Central memory CD4-positive, alpha-beta T cell (primary cell): ENCODE measurements at regions not wholly inside any gene's neighbourhood (a gene's known extent, or its start where the extent isn't known, plus 50 kb on each side); places are given as distances from the start of the nearest gene placed in this dataset.
A peak's percentile ranks its signal among the peaks of the same experiment; 100 is the strongest.

Source experiments
- DNase-seq: peaks from one replicate; pipeline ENCODE4 v3.0.0; 2022

DNA sequence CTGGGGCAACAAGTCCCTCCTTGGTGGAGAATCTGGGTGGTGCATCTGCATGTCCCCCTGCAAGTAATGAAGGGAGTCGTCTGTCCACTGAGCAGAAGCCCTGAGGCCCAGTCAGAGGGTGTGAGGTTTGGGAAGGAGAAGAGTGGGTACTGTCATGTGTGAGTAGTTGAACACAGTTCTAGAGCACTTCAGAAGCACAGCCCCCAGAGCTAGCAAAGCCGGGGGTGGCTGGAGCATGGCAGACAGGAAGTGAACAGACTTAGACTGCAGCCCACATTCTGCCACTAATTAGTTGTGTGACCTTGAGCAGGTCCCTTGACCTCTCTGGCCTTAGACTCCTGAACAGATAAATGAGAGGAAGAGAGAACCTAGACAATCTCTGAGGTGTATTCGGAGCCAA lies 207.6 kb downstream of the UACA start:
- DNase-seq: no peak

DNA sequence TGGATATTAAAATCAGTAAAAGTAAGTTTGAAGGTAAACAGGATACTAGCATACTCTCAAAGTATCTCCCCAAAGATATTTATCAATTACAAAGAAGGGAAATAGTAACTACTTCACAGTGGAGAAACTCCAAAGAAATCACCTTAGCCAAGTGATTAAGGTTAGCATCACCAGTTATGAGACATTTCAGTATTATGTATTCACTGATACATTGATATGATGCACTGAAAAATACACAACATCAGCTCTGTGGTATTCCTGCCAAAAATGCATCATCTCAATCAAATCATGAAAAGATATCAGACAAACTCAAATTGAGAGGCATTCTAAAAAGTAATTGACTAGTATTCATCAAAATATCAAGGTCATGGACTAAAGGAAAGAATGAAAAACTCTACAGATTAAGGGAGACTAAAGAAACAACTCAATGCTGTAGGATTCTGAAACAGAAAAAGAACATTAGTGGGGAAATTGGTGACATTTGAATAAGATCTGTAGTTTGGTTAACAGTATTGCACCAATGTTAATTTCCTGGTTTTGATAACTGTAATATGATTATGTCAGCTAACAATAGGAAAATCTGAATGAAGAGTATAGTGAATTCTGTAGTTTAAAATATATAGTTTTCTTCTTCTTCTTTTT lies 215.4 kb downstream of the UACA start:
- DNase-seq: no peak

DNA sequence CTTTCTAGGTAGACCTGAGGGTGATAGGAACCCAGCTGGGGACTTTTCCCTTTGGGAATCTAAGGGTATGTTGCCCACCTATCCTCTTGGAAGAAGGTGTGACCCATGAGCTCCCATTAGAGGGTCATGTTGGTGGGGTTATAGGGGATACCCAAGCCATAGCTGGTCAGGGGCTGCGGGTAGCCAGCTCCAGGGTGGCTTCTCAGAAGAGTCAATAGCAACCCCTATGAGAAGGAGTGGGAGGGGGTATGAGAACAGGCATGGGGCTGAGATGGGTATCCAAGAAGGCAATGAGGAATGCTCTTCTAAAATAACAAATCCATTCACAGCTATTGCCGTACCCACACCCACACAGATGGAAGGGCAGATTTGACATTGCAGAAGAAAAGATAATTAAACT lies 217.8 kb downstream of the UACA start:
- DNase-seq: no peak

DNA sequence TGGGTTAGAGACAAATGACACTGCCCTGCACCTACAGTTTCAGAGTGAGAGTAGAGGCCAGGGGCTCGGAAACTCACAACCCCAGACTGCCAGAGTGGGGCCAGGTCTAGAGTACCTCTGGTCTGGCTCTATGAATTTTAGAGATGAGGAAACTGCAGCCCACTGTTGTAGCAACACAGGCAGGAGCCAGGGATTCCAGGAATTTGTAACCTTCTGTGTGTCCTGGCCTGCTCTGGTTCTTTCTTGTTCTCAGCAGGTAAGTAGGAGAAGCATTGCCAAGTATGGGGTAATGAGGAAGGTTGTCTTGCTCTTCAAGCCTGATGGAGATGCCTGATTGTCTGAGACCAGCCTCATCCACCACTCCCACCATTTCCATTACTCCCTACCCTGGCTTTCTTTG lies 221.8 kb downstream of the UACA start:
- DNase-seq: no peak

DNA sequence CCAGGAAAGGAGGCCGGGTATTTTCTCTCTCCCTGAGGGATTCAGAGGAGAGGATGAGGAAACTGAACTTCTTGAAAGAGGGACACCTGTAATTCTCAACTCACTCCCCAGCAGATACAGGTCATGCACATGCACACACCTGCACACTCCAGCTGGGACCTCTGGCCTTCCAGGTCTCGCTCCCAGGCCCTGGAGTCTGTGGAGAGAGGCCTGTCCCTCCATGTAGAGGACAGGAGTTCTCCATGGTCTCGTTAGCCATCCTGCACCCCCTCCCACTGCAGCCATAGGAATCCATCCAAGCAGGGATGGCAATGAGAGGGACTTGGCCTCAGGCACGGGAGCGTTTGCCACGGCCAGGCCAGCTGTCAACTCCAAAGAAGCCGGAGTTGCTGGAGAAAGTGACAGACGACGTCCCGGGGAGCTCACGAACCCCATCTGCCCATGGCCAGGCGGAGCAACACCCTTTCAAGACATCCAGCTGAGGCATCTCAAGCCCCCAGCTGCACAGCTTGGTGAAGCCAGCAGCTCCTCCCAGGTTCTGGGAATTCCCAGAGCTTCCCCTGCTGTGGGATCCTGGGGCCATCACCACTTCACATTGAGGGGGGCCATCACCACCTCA lies 223.3 kb downstream of the UACA start:
- DNase-seq: no peak

DNA sequence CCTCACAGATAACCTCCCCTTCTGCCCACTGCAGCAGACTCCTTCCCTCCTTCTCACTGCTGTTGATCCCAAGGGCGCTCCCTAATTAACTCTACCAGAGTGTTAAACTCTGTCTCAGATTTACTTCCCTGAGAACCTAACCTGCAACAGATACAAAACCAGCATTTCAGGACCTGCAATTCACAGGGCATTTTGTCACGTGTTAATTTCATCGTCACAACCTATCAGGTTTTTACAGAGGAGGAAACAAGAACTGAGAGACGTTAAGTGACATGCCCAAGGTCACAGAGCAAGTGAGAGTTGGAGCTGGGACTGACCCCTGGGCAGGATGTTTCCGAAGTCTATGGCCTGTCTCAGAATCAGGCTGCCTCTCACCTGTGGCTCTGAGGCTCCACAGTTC lies 223.9 kb downstream of the UACA start:
- DNase-seq: no peak

DNA sequence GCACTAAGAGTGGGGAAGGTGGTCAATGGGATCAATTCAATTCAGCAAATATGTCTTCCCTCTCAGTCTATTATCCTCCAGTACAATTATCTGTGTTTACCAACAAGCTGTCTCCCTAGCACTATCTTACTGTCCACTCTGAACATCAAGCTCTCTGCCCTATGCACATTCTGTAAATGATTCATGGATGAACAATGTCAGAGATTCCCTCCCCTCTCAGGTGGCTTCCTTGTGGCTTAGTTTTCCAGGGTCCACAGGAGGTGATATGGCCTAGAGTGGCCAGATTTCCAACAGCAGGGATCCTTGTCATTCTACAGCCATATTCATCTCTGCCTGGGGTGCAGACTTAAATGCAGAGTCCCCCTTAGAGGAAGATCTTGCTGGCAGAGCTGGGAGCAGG lies 225.1 kb downstream of the UACA start:
- no peak for DNase-seq

DNA sequence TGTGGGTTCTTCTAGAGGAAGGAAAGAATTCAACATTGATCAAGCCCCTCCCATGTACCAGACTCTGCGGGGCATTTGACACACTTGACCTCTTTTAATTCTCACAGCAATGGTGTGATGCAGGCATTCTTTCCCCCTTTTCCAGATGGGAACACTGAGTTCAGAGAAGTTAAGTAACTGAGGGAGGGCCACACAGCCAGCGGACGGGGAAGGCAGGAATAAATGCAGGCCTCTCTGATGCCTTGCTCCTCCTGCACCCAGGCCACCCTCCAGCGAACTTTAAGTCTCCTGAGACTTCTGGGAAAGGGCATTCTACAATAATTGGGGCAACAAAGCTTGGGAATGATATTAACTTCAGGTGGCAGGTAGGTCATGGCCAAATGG lies 227.4 kb downstream of the UACA start:
- no peak for DNase-seq

DNA sequence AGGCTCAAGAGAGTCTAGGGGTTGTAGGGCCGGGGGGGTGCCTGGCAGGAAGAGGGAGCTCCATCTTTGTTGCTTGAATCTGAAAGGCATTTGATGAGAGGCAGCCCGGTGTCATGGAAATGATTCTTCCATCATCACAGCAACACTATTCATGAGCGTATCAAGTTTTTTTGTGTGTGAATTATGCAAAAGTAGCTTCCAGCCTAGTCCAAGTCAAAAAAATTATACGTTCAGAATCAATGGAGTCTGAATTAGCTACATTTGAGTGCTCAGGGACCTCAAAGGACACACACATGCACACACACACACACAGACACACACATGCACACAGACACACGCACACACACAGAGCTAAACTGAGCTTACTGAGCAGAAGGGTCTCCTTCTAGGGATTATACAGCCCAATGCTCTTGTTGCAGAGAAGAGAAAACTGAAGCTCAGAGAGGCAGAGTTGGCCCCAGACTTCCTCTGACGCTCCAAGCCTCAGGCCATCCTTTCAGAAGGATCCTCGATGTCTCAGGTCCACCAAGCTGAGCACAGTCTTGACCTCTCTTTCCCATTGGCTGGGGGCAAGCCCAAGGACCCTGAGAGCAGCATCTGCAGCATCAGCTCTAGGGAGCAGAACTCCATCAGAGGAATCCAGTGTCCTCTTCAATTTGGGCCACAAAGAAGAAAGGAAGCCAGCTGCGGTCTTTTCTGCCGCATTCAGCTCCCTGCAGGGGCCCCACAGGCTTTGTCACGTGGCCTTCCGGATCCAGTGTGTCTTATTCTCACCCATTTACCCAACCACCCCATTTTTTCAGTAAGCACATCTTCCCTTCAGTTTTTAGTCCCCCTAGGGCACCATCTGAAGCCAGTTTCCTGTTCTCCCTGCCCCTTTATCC lies 228.0 kb downstream of the UACA start:
- peak; percentile 74 for DNase-seq

DNA sequence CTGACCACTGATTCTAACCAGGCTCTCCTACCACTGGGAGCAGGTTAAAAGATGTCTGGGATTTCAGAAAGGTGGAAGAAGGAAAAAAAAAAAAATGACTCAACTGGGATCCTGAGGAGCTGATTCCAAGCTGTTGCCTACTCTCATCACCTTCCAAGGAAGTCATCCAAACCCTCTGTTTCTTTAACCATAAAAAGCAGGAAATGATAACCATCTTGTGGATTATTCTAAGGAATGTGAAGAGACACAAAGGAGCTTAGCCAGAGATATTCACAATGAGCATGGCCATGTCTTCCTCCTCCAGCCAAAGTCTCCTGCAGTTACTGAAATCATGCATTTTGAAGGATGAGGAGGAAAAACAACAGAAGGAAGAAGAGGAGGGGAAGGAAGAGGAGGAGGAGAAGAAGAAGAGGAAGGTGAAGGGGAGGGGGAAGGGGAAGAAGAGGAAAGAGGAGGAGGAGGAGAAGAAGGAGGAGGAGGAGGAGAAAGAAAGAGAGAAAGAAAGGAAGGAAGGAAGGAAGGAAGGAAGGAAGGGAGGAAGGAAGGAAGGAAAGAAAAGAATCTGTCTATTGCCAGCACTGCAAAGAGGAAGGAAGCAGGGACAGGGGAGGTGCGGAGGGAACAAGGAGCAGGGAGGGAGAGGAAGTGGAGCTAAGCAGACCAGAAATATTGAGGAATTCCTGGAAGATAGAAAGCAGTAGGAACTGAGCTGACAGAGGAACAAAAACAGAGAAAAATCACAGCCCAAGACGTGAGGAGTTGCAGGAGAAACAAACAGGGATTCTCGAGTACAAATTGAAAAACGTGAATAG lies 229.2 kb downstream of the UACA start:
- no peak for DNase-seq

DNA sequence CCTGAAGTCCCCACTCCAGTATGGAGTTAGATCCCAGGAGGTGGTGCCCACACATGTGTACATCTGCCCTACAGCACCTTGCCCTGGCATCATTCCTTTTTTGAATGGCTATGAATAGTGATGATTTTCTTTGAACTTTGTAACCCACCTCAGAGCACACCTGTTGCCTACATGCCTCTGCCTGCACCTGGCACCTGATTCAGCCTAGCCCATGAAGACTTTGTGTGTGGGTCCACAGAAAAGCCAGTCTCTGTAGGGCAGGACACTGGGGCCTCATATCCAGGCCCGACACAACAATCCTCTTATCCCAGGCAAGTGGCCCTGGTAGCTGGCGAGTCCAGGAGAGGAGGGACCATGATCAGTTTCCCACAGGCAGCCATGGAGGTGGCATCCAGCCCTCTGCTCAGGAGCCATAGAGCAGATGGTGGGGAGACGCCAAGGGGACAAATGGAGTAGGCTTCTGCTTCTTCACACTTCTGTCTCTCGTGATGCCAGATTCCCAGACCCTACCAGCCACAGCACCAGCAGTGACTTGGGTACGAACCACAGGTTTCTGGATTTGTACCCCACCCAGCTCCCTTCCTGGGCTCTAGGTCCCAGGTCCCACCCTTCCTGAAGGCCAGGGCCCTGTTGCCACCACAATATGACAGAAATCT lies 230.7 kb downstream of the UACA start:
- no peak for DNase-seq

DNA sequence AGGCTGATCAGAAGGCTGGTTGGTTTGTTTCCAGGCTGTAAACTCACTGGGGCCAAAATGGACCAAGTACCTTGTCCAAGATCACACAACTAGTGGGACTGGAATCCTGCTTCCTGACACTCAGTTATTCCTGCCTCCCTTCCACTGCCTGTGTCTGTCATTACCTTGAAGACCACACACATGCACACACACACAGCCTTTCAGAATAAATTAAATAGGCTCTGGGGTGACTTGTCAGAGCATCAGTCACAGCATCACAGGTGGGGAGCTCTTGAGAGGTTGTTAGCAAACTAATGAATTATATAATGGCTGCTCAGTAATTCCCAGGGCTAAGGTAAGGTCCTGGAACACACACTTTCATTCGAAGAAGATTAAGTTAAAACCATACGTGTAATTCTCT lies 231.8 kb downstream of the UACA start:
- DNase-seq: no peak

DNA sequence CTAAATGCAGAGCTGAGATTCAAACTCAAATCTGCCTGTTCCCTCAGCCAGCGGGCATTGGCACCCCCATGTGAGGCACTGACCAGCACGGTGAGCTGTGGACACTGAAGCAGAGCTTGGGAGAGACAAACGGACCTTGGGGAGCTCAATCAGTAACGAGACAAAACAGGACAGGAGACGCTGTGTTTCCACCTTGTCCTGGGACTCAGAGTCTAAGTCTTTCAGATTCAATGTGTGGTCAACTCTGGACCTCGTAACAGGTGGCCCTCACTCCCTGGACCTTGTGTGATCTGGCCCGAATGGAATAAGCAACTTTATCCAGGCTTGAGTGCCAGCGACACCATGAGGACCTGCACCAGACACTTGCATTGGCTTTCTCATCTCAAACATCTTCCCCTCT lies 232.5 kb downstream of the UACA start:
- no peak for DNase-seq

DNA sequence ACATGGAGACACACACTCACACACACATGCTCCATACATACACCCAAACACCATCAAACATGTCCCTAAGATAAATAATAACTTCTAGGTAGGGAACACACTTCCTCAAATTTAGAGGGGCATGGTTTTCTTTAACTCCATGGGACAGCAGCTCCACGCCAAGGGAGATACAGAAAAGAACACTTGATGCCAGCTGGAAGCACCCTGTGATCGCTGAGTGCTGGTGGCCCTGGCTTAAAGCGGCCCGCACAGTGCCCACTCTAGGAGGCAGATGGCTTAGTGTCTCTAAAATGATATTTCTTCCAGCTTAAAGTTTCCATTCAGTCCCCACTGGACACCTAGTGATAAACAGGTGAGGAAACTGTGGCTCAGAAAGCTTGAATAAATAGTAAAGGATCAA lies 232.9 kb downstream of the UACA start:
- DNase-seq: no peak

DNA sequence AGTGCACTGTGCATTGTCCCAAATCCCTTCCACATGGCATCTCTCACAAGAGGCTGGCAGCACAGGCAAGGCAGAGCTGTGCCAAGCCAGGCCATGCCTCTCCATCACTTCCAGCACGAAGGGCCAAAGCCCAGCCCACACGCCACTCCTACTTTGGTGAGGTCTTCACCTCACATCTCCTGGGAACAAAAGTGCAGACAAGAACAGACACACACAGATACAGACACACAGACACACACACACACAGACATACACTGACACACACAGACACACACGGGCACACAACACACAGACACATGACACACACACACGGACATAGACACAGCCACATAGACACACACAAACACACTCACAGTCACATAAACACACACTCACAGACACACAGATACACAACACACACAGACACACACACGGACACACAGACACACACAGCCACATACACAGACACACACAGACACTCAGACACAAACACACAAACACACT lies 233.3 kb downstream of the UACA start:
- no peak for DNase-seq

DNA sequence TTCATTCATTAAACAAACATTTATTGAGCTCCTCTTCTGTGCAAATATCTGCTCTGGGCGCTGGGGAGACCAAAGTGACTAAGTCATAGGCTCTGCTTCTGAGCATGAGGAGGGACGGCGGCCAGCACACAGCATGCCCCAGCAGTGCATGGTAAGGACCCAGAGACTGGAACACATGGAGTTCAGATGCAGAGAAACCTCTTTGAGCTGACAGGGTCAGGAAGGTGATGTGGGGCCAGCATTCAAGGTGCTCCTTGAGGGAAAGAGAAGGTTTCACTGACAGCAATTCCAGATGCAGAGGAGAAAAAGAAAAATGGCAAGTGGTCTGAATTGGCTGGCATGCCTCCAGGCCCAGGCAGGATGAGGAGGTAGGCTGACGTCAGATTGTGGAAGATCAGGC lies 234.5 kb downstream of the UACA start:
- no peak for DNase-seq

DNA sequence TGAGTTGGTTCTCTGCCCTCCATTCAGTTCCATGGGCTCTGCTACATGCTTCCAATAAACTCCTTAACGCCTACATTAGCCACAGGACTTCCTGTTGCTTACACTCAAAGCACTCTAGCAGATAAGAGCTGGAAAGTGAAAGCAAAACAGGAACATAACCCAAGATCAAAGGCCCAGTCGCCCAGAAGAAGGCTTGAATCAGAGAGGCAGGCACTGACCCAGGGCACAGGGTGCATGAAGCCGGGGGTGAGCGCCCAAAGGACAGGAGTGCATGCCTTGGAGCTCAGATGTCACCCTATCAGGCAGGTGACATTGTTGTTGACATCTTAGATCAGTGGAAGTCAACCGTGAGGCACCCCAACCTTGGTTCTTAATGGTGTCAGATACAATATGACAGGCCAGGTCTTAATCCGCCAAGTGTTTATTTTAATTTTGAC lies 235.1 kb downstream of the UACA start:
- DNase-seq: peak; percentile 75

DNA sequence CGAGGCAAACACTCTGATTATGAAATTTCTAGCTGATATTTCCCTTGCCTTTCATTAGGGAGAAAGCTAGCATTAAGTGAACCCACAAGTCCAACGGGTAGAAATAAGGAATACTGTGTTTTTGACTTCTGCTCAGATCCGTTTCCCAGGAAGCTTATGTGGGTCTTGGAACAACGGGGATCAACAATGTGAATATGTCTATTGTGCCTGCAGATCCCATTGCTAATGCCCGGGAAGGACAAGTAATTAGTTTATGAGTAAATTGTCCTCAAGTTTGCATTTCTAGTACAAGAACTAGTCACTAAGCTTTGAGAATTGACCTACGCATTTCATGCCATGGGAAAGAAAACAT lies 236.4 kb downstream of the UACA start:
- no peak for DNase-seq

DNA sequence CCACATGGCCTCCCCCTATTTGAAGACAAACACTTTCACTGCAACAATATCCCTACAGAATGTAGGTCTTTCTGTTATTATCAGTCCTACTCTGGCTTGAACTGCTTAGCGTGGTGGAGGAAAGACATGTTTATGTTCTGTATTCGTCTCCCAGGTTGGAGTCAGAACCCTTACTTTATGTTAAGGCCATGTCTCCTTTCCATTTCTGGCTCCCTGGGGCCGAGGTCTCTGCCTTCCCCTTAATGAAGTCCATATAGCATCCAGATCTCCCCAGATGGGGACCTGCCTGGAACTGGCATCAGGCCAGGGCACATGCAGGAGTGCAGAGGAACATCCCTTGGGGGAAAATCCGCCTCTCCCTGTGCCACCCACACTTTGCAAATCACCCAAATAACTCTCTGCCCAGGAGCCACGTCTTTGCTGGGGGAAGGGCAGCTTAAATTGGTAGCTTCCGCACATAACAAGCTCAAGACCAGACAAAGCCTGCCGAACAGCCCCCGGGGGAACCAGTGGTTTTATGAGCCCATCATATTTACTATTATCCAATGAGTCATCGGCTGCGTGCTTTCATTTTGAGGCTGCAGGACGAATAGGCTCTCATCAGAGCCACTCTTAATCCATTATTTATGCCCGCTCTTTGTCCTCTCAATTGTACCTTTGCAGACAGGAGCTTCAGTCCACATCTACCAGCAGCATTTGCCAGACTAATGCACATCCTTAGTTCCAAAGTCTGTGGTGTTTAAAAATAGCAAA lies 237.0 kb downstream of the UACA start:
- DNase-seq: no peak

DNA sequence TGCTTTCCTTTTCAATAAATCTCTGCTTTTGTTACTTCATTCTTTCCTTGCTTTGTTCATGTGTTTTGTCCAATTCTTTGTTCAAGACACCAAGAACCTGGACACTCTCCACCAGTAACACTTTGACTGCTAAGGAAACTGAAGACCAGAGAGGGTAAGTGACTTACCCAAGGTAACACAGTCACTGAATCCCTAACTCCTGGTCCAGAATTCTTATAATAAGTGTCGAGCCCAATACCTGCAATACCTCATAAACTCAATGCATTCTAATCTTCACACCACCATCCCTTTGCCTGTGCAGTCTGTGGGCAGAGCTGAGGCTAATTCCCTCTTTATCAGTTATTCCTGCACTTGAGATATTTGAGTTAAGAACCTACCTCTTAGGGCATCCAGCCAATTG lies 237.8 kb downstream of the UACA start:
- DNase-seq: no peak

DNA sequence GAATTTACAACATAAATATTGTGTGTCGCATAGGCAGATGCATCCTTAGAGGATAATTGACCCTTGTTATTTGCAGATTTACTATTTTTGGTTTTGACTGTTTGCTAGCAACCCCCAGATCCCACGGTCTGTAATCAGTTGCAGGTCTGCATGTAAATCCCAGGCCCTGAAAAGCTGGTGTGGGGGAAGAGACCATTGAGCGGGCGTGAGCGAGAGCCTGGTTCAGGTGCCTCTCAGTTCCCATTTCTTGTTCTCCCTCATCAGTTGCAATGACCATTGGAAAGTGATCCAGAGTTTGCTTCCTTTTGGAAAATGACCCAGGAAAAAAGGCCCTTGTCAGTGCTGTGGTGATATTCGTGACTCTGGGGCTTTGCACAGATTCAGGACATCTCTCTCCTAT lies 238.9 kb downstream of the UACA start:
- no peak for DNase-seq

DNA sequence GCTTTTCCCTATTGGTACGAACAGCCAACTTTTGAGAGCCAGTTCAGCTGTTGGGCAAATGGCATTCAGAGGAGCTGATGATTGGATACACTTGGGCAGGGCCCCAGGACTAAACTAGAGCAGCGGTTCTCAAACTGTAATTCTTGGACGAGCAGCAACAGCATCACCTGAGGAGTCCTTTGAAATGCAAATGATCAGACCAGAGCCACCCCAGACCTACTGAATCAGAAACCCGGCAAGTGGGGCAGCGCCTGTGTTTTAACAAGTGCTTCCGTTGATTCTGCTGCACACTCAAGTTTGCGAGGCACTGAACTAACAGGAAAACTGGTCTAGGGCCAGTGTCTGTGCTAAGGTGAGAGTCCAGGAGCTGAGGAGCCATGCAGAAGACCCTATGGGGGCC lies 239.7 kb downstream of the UACA start:
- no peak for DNase-seq
